Testis (tissue), 2 donors: ENCODE measurements at regions not wholly inside any gene's neighbourhood (a gene's known extent, or its start where the extent isn't known, plus 50 kb on each side); places are given as distances from the start of the nearest gene placed in this dataset.

Experiments used
- POLR2A ChIP-seq: fragments of 450-650 bp; IDR thresholded peaks from one replicate; pipeline ENCODE4 v1.6.1; 2017; ENCODE audit warnings: antibody characterized with exemption, mild to moderate bottlenecking, moderate library complexity
- TF ChIP-seq, protein P1 (sequence below), 3 experiments: fragments of 450-650 bp in 2 of 3; fragments of 200-600 bp in 1 of 3; sonication (generic) in 1 of 3; IDR thresholded peaks; one replicate each; pipeline ENCODE4 v1.5.1; 2016 to 2019; ENCODE audit warnings: antibody characterized with exemption in 3 of 3, mild to moderate bottlenecking in 2 of 3, moderate library complexity in 1 of 3

DNA sequence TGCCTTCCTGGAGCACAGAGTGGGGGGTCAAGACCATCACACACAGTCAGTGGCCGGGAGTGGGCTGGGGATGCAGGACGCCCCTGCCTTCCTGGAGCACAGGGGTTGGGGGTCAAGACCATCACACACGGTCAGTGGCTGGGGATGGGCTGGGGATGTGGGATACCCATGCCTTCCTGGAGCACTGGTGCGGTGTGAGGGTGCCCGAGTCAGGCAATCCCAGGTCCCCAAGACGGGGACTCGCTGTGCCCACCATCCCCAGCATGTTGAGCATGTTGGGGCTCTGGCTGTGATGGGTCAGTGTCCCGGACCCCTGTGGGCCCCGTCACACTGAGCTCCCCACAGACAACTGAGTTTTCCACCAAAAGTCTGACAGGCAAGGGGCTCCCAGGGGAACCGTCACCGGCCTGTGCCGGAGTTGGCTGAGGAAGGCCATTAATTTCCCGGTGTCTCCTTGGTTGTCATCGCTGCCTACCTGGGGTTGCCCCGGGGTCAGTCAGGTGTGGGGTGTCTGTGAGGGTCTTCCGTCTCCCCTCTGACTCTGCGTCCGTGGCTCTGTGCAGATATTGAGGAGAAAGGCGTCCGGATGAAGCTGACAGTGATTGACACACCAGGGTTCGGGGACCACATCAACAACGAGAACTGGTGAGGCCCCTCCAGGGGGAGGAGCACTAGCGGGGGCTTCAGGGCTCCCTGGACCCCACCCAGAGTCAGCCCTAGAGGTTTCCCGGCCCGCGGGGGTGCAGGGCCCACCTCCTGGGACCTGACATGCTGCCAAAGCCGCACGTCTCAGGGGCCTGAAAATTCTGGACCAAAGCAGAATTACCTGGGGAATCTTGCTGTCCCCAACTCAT lies 347.1 kb downstream of the SEC14L1 start:
- TF ChIP-seq POLR2A, result no peak
- TF ChIP-seq, protein P1, sequence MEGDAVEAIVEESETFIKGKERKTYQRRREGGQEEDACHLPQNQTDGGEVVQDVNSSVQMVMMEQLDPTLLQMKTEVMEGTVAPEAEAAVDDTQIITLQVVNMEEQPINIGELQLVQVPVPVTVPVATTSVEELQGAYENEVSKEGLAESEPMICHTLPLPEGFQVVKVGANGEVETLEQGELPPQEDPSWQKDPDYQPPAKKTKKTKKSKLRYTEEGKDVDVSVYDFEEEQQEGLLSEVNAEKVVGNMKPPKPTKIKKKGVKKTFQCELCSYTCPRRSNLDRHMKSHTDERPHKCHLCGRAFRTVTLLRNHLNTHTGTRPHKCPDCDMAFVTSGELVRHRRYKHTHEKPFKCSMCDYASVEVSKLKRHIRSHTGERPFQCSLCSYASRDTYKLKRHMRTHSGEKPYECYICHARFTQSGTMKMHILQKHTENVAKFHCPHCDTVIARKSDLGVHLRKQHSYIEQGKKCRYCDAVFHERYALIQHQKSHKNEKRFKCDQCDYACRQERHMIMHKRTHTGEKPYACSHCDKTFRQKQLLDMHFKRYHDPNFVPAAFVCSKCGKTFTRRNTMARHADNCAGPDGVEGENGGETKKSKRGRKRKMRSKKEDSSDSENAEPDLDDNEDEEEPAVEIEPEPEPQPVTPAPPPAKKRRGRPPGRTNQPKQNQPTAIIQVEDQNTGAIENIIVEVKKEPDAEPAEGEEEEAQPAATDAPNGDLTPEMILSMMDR (IDR thresholded peaks at IDR 0.05), result no peak
